Heart left ventricle (tissue), 16 donors: ENCODE measurements at regions not wholly inside any gene's neighbourhood (a gene's known extent, or its start where the extent isn't known, plus 50 kb on each side); places are given as distances from the start of the nearest gene placed in this dataset.

Source experiments
- ATAC-seq, 4 donors: fragments of 200-7000 bp; cut with Tn5 transposase; one replicate each; pipeline ENCODE4 v1.9.1; 2020 to 2022; ENCODE audit warnings: moderate library complexity in 4 of 4, mild to moderate bottlenecking in 3 of 4, moderate number of reproducible peaks in 1 of 4
- DNase-seq, 5 donors: peaks; one replicate each; pipeline ENCODE4 v3.0.0-alpha.2; 2020
- H3K27ac ChIP-seq, 12 donors: fragments of 200-600 bp; sonication (generic) in 4 of 12; one replicate each; pipeline versions ENCODE4 v1.5.0 to v1.8.0; 2016 to 2022; ENCODE audit warnings: mild to moderate bottlenecking in 2 of 12
- H3K27me3 ChIP-seq, 9 donors: fragments of 200-600 bp; sonication (generic) in 2 of 9; one replicate each; pipeline versions ENCODE4 v1.5.1 to v1.8.0; 2016 to 2022; ENCODE audit warnings: mild to moderate bottlenecking in 3 of 9
- H3K36me3 ChIP-seq, 9 donors: fragments of 200-600 bp; sonication (generic) in 2 of 9; one replicate each; pipeline versions ENCODE4 v1.5.0 to v1.8.0; 2018 to 2022; ENCODE audit warnings: mild to moderate bottlenecking in 2 of 9
- H3K4me1 ChIP-seq, 12 donors: fragments of 200-600 bp; sonication (generic) in 4 of 12; one replicate each; pipeline versions ENCODE4 v1.5.0 to v1.8.0; 2016 to 2022; ENCODE audit warnings: mild to moderate bottlenecking in 3 of 12
- H3K4me3 ChIP-seq, 12 donors: fragments of 200-600 bp; sonication (generic) in 4 of 12; one replicate each; pipeline versions ENCODE4 v1.5.0 to v1.8.0; 2017 to 2022; ENCODE audit warnings: mild to moderate bottlenecking in 9 of 12, moderate library complexity in 4 of 12
- H3K9me3 ChIP-seq, 12 donors: fragments of 200-600 bp; sonication (generic) in 4 of 12; one replicate each; pipeline versions ENCODE4 v1.5.0 to v1.8.0; 2016 to 2022; ENCODE audit warnings: mild to moderate bottlenecking in 1 of 12
- CTCF ChIP-seq, 12 donors: fragments of 200-600 bp; sonication (generic) in 4 of 12; IDR thresholded peaks; one replicate each; pipeline versions ENCODE4 v1.5.0 to v1.8.0; 2018 to 2022; ENCODE audit warnings: antibody characterized with exemption in 12 of 12, mild to moderate bottlenecking in 5 of 12
- POLR2A ChIP-seq, 2 donors: fragments of 450-650 bp; IDR thresholded peaks; one replicate each; pipeline ENCODE4 v1.6.1; 2017; ENCODE audit warnings: antibody characterized with exemption in 2 of 2, mild to moderate bottlenecking in 2 of 2, moderate library complexity in 2 of 2
- WGBS, 4 donors: extraction: QIAGEN DNeasy Blood & Tissue Kit in 2 of 4; methylation state at CpG; one replicate each; pipeline versions ENCODE4 v1.1.5 to v1.1.7; 2013 to 2018; 5-methylcytosine and 5-hydroxymethylcytosine counted together
- intact Hi-C, 10 donors: fragments of 100-400 bp; cut with DNase I; formaldehyde crosslinking; loops; one replicate each; pipeline versions ENCODE4 v1.11.1 to v1.14.2; 2022
- donor health status: ischemic (EF 13 %, LVEDD 7.1; RV severe dilation, severe dysfunction).
- donor health status: healthy with polysubstance abuse.
- donor health status: DM: no; HTN: yes; CAD: no.
- donor health status: DM: no; HTN: no; CAD: no.
- donor health status: ischemic (EF 25% LVEDD 6.9; RV normal size, moderate dysfunction).
- donor health status: ischemic (EF 25% LVEDD 5.7; RV mildly dilated, moderate dysfunction).
- donor health status: healthy.
- donor health status: DM: yes; HTN: yes; CAD: no.
- donor health status: ischemic (EF 35%, LVEDD 5.7; RV mildly dilated, moderate dysfunction).
- donor health status: nonischemic (EF 11% LVEDD 7.7; RV severe dilation, severe dysfunction).
- donor health status: DM: yes; HTN: yes; CAD: no.
- donor health status: PGD.
- donor health status: ischemic (EF 29% LVEDD 5.4; RV normal size, mild dysfunction).
- donor health status: nonischemic (EF 23%, LVEDD 6.1; RV moderate dilation, normal function).

DNA sequence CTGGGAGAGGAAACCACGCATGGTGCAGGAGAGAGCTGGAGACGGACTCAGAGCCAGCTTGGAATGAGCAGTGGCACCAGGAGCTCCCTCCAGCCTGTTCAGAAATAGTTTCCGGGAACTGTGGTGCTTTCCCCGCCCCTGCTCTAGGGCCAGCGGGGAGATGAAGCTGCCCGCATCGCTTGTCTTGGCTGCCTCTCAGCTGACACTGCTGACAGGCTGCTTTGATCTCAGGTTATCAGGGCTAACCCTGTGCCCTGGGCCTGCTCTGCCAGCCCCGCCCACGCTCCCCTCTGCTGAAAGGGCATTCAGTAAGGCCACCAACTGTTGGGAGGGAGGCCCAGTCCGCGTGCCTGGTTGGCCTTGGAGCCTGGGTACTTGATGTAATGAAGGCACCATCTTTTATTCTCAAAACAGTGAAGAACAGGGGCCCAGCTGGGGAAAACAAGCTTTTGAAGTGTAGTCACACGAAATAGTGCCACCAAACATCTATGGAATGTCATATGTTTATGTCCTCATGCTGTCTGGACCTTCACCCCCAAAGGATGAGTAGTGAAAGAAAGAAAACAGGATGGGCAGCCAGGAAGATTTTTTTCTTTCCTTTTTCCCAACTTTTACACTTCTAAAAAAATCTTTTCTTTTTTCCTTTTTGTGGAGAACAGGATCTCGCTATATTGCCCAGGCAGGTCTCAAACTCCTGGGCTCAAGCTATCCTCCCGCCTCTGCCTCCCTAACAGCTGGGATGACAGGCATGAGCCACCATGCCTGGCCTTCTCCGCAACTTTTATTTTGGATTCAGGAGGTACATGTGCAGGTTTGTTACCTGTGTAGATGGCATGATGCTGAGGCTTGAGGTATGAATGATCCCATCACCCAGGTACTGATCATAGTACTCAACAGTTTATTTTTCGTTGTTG lies 115.9 kb upstream of the TBX3 start:
- Histone ChIP-seq H3K4me3 (no peak overlapping the region), H3K27ac (peak overlapping the region in 5 of 12 donors; percentile 2 to 26 (median 17)), H3K27me3 (no peaks in the 10 kb centered on the region), H3K36me3 (no peaks in the 10 kb centered on the region), H3K9me3 (no peaks in the 10 kb centered on the region), H3K4me1 (peaks cover 0 to 13% (median 0%) of the 10 kb centered on the region in 12 donors)
- ATAC-seq (peak; percentile 98 to 99 (median 99)), DNase-seq (peak; percentile 70 to 92 (median 81))
- intact Hi-C loops = loop anchor here in 2 of 10 donors (5.0 to 10.0 kb wide), 2 partner anchors 115 to 118 kb away; partner anchors contain the start of gene TBX3 (in 2 of the 2)
- WGBS, 4 donors = 42 to 51% (median 46%) methylated on average over 16 of the region's 16 CpGs
- TF ChIP-seq CTCF (IDR thresholded peaks at IDR 0.05) = no peak
- TF ChIP-seq POLR2A (IDR thresholded peaks at IDR 0.05) = no peak

- Histone ChIP-seq H3K27ac (no peak overlapping the region), H3K9me3 (no peaks in the 10 kb centered on the region), H3K4me1 (peaks cover 0 to 5% (median 0%) of the 10 kb centered on the region in 12 donors), H3K4me3 (no peak overlapping the region), H3K36me3 (no peaks in the 10 kb centered on the region), H3K27me3 (no peaks in the 10 kb centered on the region)
- intact Hi-C loops = loop anchor here in 1 of 10 donors (10.0 kb wide), 1 partner anchor 109 kb away; the partner anchor contains the start of gene TBX3
- WGBS, 4 donors = 83 to 92% (median 89%) methylated on average over 8 of the region's 8 CpGs
- no peak for DNase-seq
- ATAC-seq = no peak
- TF ChIP-seq POLR2A (IDR thresholded peaks at IDR 0.05) (no peak), CTCF (IDR thresholded peaks at IDR 0.05) (no peak)
These were observed 110.1 kb upstream of the TBX3 start for GRCh38 chr12:114794049-114794558.

GRCh38 chr12:114790276-114790675 lies 106.3 kb upstream of the TBX3 start:
- intact Hi-C loops = loop anchor here in 1 of 10 donors (10.0 kb wide), 1 partner anchor 105 kb away; the partner anchor contains the start of gene TBX3

More at GRCh38 chr12:114790276-114790675, 106.3 kb upstream of the TBX3 start:
- Histone ChIP-seq H3K4me3 (no peak overlapping the region), H3K4me1 (no peaks in the 10 kb centered on the region), H3K27ac (no peak overlapping the region), H3K27me3 (no peaks in the 10 kb centered on the region), H3K9me3 (no peaks in the 10 kb centered on the region), H3K36me3 (no peaks in the 10 kb centered on the region)
- WGBS, 4 donors = 87 to 96% (median 95%) methylated on average over 1 of the region's 1 CpG
- no peak for ATAC-seq
- TF ChIP-seq POLR2A (IDR thresholded peaks at IDR 0.05) (no peak), CTCF (IDR thresholded peaks at IDR 0.05) (no peak)
- DNase-seq = no peak
